ENCODE measurements at regions not wholly inside any gene's neighbourhood (a gene's known extent, or its start where the extent isn't known, plus 50 kb on each side); places are given as distances from the start of the nearest gene placed in this dataset.

GRCh38 chr5:155834271-155834975, 492.5 kb upstream of the SGCD start:
- TF ChIP-seq CTCF (IDR thresholded peaks at IDR 0.05; ENCODE audit: low read length) (no peak), EZH2 (optimal IDR thresholded peaks at IDR 0.05; ENCODE audit: low read depth, low read length) (no peak), EZH2phosphoT487 (IDR thresholded peaks at IDR 0.05; ENCODE audit: low read length) (no peak)

Data from MM.1S (cell line).